ENCODE measurements at regions not wholly inside any gene's neighbourhood (a gene's known extent, or its start where the extent isn't known, plus 50 kb on each side); places are given as distances from the start of the nearest gene placed in this dataset.

- intact Hi-C loops (cut with DNase I): no loop called here
- Histone ChIP-seq H3K27ac (no peak overlapping the region), H3K4me3 (no peak overlapping the region), H3K36me3 (replicated peaks in 1 of 2) (no peaks in the 10 kb centered on the region), H3K9me3 (replicated peaks in 1 of 3) (no peaks in the 10 kb centered on the region), H3K27me3 (no peaks in the 10 kb centered on the region), H3K4me1 (replicated peaks in 1 of 2) (no peaks in the 10 kb centered on the region)
- TF ChIP-seq, protein P1, sequence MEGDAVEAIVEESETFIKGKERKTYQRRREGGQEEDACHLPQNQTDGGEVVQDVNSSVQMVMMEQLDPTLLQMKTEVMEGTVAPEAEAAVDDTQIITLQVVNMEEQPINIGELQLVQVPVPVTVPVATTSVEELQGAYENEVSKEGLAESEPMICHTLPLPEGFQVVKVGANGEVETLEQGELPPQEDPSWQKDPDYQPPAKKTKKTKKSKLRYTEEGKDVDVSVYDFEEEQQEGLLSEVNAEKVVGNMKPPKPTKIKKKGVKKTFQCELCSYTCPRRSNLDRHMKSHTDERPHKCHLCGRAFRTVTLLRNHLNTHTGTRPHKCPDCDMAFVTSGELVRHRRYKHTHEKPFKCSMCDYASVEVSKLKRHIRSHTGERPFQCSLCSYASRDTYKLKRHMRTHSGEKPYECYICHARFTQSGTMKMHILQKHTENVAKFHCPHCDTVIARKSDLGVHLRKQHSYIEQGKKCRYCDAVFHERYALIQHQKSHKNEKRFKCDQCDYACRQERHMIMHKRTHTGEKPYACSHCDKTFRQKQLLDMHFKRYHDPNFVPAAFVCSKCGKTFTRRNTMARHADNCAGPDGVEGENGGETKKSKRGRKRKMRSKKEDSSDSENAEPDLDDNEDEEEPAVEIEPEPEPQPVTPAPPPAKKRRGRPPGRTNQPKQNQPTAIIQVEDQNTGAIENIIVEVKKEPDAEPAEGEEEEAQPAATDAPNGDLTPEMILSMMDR (IDR thresholded peaks at IDR 0.05): no peak
- no peak for TF ChIP-seq POLR2A (IDR thresholded peaks at IDR 0.05)
- WGBS, 4 donors: 89 to 100% (median 93%) methylated on average over 1 of the region's 1 CpG
- no peak for DNase-seq
These were observed 69.0 kb downstream of the DKK1 start for GRCh38 chr10:52383088-52383487.

DNA sequence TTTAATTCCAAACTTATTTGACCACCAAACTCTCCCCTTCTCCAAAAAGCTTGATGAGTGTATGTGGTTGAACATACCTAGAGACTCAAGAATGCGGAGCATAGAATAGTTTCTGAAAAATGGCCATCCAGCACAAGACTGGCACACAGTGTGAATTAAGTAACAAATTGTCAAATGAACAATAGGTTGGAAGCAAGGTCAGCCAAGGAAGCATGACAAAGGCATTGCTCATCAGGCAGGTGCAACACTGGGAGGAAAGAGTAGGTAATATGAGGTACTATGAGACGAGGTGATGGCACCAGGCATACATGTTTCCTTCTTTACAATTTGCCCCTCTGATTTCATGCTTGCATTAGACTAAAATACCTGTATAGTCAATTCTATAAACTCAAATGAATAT lies 73.7 kb downstream of the DKK1 start:
- WGBS, 4 donors: 42 to 61% (median 49%) methylated on average over 2 of the region's 2 CpGs
- H3K9me3 ChIP-seq (replicated peaks in 1 of 3): no peaks in the 10 kb centered on the region
- TF ChIP-seq, protein P1 (IDR thresholded peaks at IDR 0.05): no peak
- no peak for TF ChIP-seq POLR2A (IDR thresholded peaks at IDR 0.05)
- H3K36me3 ChIP-seq (replicated peaks in 1 of 2): no peaks in the 10 kb centered on the region
- H3K27ac ChIP-seq: no peak overlapping the region
- intact Hi-C loops (cut with DNase I): no loop called here
- DNase-seq: no peak
- H3K27me3 ChIP-seq: no peaks in the 10 kb centered on the region
- no peaks in the 10 kb centered on the region for H3K4me1 ChIP-seq (replicated peaks in 1 of 2)
- no peak overlapping the region for H3K4me3 ChIP-seq

- H3K27ac ChIP-seq: no peak overlapping the region
- 52 to 56% (median 54%) methylated on average over 2 of the region's 2 CpGs for WGBS, 4 donors
- no peaks in the 10 kb centered on the region for H3K4me1 ChIP-seq (replicated peaks in 1 of 2)
- TF ChIP-seq, protein P1 (IDR thresholded peaks at IDR 0.05): no peak
- no peak for TF ChIP-seq POLR2A (IDR thresholded peaks at IDR 0.05)
- intact Hi-C loops (cut with DNase I): no loop called here
- DNase-seq: no peak
- no peaks in the 10 kb centered on the region for H3K27me3 ChIP-seq
- H3K36me3 ChIP-seq (replicated peaks in 1 of 2): no peaks in the 10 kb centered on the region
- H3K9me3 ChIP-seq (replicated peaks in 1 of 3): no peaks in the 10 kb centered on the region
- no peak overlapping the region for H3K4me3 ChIP-seq
These were observed 76.3 kb downstream of the DKK1 start for GRCh38 chr10:52390388-52390787.

DNA sequence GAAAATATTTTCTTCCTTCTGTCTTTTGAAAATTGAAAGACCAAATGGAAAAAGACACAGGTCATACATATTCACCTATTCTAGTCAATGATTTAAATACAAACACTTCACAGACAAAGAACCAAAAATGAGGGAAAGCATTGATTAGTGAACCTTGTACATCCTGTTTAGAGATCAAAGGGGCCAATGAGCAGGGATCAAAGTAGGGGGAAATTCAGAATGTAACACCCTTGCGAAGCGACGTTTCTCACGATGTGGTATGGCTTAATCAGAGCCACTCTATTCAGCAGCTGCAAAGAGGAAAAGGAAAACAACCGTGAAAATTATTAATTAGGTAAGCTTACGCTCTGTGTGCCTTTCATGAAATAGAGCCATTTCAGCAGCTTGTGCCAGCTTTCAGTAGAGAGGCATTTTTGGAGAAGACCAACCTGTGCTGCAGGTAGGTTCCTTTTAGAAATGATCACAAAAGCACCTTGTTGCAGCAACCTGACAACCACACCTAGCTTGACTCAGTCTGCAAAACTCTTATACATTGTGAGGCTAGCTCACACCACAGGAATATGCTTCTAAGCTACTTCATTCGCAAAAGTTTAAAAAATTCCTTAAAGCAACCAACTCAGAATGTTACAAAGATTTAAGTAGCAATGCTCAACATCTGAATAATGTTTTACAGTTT lies 78.0 kb downstream of the DKK1 start:
- TF ChIP-seq, protein P1 (IDR thresholded peaks at IDR 0.05): no peak
- no peak for TF ChIP-seq POLR2A (IDR thresholded peaks at IDR 0.05)
- H3K4me3 ChIP-seq: no peak overlapping the region
- no peaks in the 10 kb centered on the region for H3K9me3 ChIP-seq (replicated peaks in 1 of 3)
- no peak for DNase-seq
- no peaks in the 10 kb centered on the region for H3K36me3 ChIP-seq (replicated peaks in 1 of 2)
- intact Hi-C loops (cut with DNase I): no loop called here
- 74 to 87% (median 75%) methylated on average over 7 of the region's 7 CpGs for WGBS, 4 donors
- H3K4me1 ChIP-seq (replicated peaks in 1 of 2): no peaks in the 10 kb centered on the region
- H3K27me3 ChIP-seq: no peaks in the 10 kb centered on the region
- H3K27ac ChIP-seq: no peak overlapping the region

Measured in adrenal gland (tissue), 9 donors.